H9 (cell line): ENCODE measurements at regions not wholly inside any gene's neighbourhood (a gene's known extent, or its start where the extent isn't known, plus 50 kb on each side); places are given as distances from the start of the nearest gene placed in this dataset.

Experiments
- DNase-seq: peaks from one replicate; pipeline ENCODE4 v3.0.0-alpha.2; 2017
- H2AFZ ChIP-seq: one replicate; pipeline ENCODE4 v1.6.1; 2013; ENCODE audit warnings: mild to moderate bottlenecking, low read length, control low read depth, moderate library complexity
- H2AK5ac ChIP-seq: 2 replicates; pipeline ENCODE4 v1.6.1; 2013; ENCODE audit warnings: low read length, control low read depth, mixed read lengths; ENCODE audit not compliant: insufficient read length
- H2BK120ac ChIP-seq: one replicate; pipeline ENCODE4 v1.6.1; 2013; ENCODE audit warnings: low read depth, mild to moderate bottlenecking, low read length, control low read depth, inconsistent platforms; ENCODE audit not compliant: poor library complexity, severe bottlenecking
- H2BK12ac ChIP-seq: 2 replicates; pipeline ENCODE4 v1.6.1; 2013; ENCODE audit warnings: low read length, control low read depth, mixed read lengths, low read depth; ENCODE audit not compliant: insufficient read length
- H2BK15ac ChIP-seq: 2 replicates; pipeline ENCODE4 v1.6.1; 2013; ENCODE audit warnings: low read depth, low read length, control low read depth
- H2BK20ac ChIP-seq: one replicate; pipeline ENCODE4 v1.6.1; 2013; ENCODE audit warnings: low read depth, mild to moderate bottlenecking, low read length, control low read depth, inconsistent platforms; ENCODE audit not compliant: poor library complexity, severe bottlenecking
- H2BK5ac ChIP-seq: 2 replicates; pipeline ENCODE4 v1.6.1; 2013; ENCODE audit warnings: low read length, control low read depth, mixed read lengths; ENCODE audit not compliant: insufficient read length
- H3K14ac ChIP-seq: 2 replicates; pipeline ENCODE4 v1.6.1; 2013; ENCODE audit warnings: low read length, control low read depth; ENCODE audit not compliant: insufficient read depth
- H3K18ac ChIP-seq: 2 replicates; pipeline ENCODE4 v1.6.1; 2013; ENCODE audit warnings: low read depth, mild to moderate bottlenecking, mixed read lengths, low read length, control low read depth; ENCODE audit not compliant: insufficient read length
- H3K23ac ChIP-seq: 2 replicates; pipeline ENCODE4 v1.6.1; 2013; ENCODE audit warnings: low read length, control low read depth, mixed read lengths, low read depth; ENCODE audit not compliant: insufficient read length
- H3K23me2 ChIP-seq: 2 replicates; pipeline ENCODE4 v1.6.1; 2013; ENCODE audit warnings: low read depth, mild to moderate bottlenecking, mixed read lengths, low read length, control low read depth; ENCODE audit not compliant: insufficient read length, poor library complexity, severe bottlenecking
- H3K27ac ChIP-seq: 2 replicates; pipeline ENCODE4 v1.5.1; 2013; ENCODE audit warnings: low read length, control low read depth, mixed read lengths, low read depth; ENCODE audit not compliant: insufficient read length
- H3K27me3 ChIP-seq: 2 replicates; pipeline ENCODE4 v1.6.1; 2013; ENCODE audit warnings: low read length, control low read depth, inconsistent platforms; ENCODE audit not compliant: insufficient read depth
- H3K4ac ChIP-seq: 2 replicates; pipeline ENCODE4 v1.6.1; 2013; ENCODE audit warnings: low read depth, mild to moderate bottlenecking, control low read depth, inconsistent platforms, low read length, moderate library complexity
- H3K4me1 ChIP-seq: 2 replicates; pipeline ENCODE4 v1.6.1; 2013; ENCODE audit warnings: low read length, control low read depth, inconsistent platforms; ENCODE audit not compliant: insufficient read depth
- H3K4me2 ChIP-seq: 2 replicates; pipeline ENCODE4 v1.6.1; 2013; ENCODE audit warnings: low read length, control low read depth, mixed read lengths; ENCODE audit not compliant: insufficient read length, insufficient read depth
- H3K56ac ChIP-seq: 2 replicates; pipeline ENCODE4 v1.6.1; 2013; ENCODE audit warnings: low read depth, mild to moderate bottlenecking, mixed read lengths, low read length, control low read depth; ENCODE audit not compliant: insufficient read length
- H3K79me1 ChIP-seq: 2 replicates; pipeline ENCODE4 v1.6.1; 2013; ENCODE audit warnings: low read depth, mild to moderate bottlenecking, moderate library complexity, low read length, control low read depth, inconsistent platforms; ENCODE audit not compliant: insufficient read depth, poor library complexity, severe bottlenecking
- H3K79me2 ChIP-seq: 2 replicates; pipeline ENCODE4 v1.6.1; 2013; ENCODE audit warnings: low read length, control low read depth, inconsistent platforms; ENCODE audit not compliant: insufficient read depth
- H3K9ac ChIP-seq: 2 replicates; pipeline ENCODE4 v1.6.1; 2013; ENCODE audit warnings: low read length, control low read depth, mixed read lengths; ENCODE audit not compliant: insufficient read length; ENCODE audit errors: extremely low read depth
- H3K9me3 ChIP-seq: one replicate; pipeline ENCODE4 v1.6.1; 2013; ENCODE audit warnings: low read depth, low read length, inconsistent platforms; ENCODE audit not compliant: control insufficient read depth
- H3T11ph ChIP-seq: one replicate; pipeline ENCODE4 v1.6.1; 2013; ENCODE audit warnings: mild to moderate bottlenecking, low read length, control low read depth, inconsistent platforms
- H4K20me1 ChIP-seq: one replicate; pipeline ENCODE4 v1.6.1; 2013; ENCODE audit not compliant: control insufficient read depth, insufficient read length, insufficient read depth
- H4K5ac ChIP-seq: 2 replicates; pipeline ENCODE4 v1.6.1; 2013; ENCODE audit warnings: low read depth, mild to moderate bottlenecking, mixed read lengths, low read length, control low read depth; ENCODE audit not compliant: insufficient read length
- H4K8ac ChIP-seq: replicated peaks from 2 replicates; pipeline ENCODE4 v1.6.1; 2013; ENCODE audit warnings: low read length, control low read depth, mixed read lengths, low read depth; ENCODE audit not compliant: insufficient read length
- H4K91ac ChIP-seq: 2 replicates; pipeline ENCODE4 v1.6.1; 2013; ENCODE audit warnings: low read depth, mild to moderate bottlenecking, moderate library complexity, mixed read lengths, low read length, control low read depth; ENCODE audit not compliant: insufficient read length
- H3K27ac Mint-ChIP-seq, 3 experiments: 2 replicates in 2 of 3; 3 replicates in 1 of 3; pipeline ENCODE4 v1.8.0; 2020 to 2021; ENCODE audit warnings: mixed read lengths in 3 of 3, mild to moderate bottlenecking in 1 of 3, moderate library complexity in 1 of 3
- H3K27me3 Mint-ChIP-seq: 2 replicates; pipeline ENCODE4 v1.8.0; 2021; ENCODE audit warnings: low read depth, mild to moderate bottlenecking, moderate library complexity, mixed read lengths
- H3K36me3 Mint-ChIP-seq, 3 experiments: 2 replicates in 2 of 3; 3 replicates in 1 of 3; pipeline ENCODE4 v1.8.0; 2020 to 2021; ENCODE audit warnings: low read depth in 3 of 3, mixed read lengths in 3 of 3; ENCODE audit not compliant: insufficient read depth in 1 of 3
- H3K4me1 Mint-ChIP-seq, 2 experiments: 2 replicates each; pipeline ENCODE4 v1.8.0; 2020; ENCODE audit warnings: mixed read lengths in 2 of 2
- H3K4me3 Mint-ChIP-seq, 2 experiments: 2 replicates in 1 of 2; 3 replicates in 1 of 2; pipeline ENCODE4 v1.8.0; 2020 to 2021; ENCODE audit warnings: mild to moderate bottlenecking in 2 of 2, mixed read lengths in 2 of 2, moderate library complexity in 1 of 2
- H3K9me3 Mint-ChIP-seq, 2 experiments: 2 replicates in 1 of 2; 3 replicates in 1 of 2; pipeline ENCODE4 v1.8.0; 2020; ENCODE audit warnings: mild to moderate bottlenecking in 2 of 2, mixed read lengths in 2 of 2, moderate library complexity in 1 of 2
- WGBS: extraction: QIAGEN DNeasy Blood & Tissue Kit; methylation state at CpG from one replicate; pipeline ENCODE4 v1.1.7; 2013; ENCODE audit warnings: missing lambda C conversion rate, low lambda C conversion rate, mixed read lengths; ENCODE audit not compliant: insufficient read length; ENCODE audit errors: extremely low coverage; 5-methylcytosine and 5-hydroxymethylcytosine counted together
- TF ChIP-seq, protein P1 (sequence below): fragments of 200-600 bp; sonication (generic); conservative IDR thresholded peaks from 3 replicates; pipeline ENCODE4 v1.8.0; 2021; ENCODE audit warnings: antibody characterized with exemption, mild to moderate bottlenecking

DNA sequence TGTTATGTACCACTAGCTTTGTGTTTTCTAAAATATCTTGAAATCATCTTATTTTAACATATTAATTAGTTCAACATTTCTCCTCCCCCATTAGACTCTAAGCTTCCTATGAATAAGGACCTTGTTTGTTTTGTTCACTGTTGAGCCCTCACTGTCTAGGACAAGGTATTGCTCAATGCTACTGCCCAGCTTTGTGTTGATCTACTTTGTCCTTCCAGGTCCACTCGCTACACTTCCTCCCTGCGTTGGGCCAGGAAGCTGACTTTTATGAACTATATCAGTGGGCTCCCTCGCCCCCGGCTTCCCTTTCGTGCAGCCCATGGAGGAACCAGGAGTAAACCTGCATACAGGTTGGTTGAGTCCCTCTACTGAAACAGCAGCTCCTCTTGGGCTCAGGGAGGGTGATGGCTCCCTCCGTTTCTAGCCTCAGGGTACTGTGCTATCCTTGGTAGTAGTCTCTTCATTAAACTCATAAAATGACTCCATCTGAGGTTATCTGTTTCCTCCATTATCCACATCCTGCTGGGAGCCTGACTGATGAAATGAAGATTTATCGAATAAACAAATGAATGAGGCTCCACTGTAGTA is 272.5 kb downstream of the CLIC5 start:
- H3T11ph ChIP-seq = no peak overlapping the region
- no peaks in the 10 kb centered on the region for H3K79me2 ChIP-seq
- H2BK120ac ChIP-seq = no peak overlapping the region
- no peaks in the 10 kb centered on the region for H3K79me1 ChIP-seq
- no peak overlapping the region for H3K4me2 ChIP-seq
- H3K9me3 ChIP-seq = no peaks in the 10 kb centered on the region
- Mint-ChIP-seq H3K27ac (no peak overlapping the region), H3K4me1 (no peaks in the 10 kb centered on the region), H3K36me3 (no peaks in the 10 kb centered on the region), H3K9me3 (peaks cover 0 to 8% of the 10 kb centered on the region in 2 experiments; a peak in 1 of 5 replicates), H3K27me3 (no peaks in the 10 kb centered on the region; the same call in 1 of the 2 replicates), H3K4me3 (no peak overlapping the region)
- H2BK20ac ChIP-seq = no peak overlapping the region
- H3K27ac ChIP-seq = no peak overlapping the region
- H2BK12ac ChIP-seq = no peak overlapping the region
- no peak overlapping the region for H4K91ac ChIP-seq
- no peak overlapping the region for H4K8ac ChIP-seq
- H3K4ac ChIP-seq = no peak overlapping the region
- H3K56ac ChIP-seq = no peak overlapping the region
- TF ChIP-seq, protein P1, sequence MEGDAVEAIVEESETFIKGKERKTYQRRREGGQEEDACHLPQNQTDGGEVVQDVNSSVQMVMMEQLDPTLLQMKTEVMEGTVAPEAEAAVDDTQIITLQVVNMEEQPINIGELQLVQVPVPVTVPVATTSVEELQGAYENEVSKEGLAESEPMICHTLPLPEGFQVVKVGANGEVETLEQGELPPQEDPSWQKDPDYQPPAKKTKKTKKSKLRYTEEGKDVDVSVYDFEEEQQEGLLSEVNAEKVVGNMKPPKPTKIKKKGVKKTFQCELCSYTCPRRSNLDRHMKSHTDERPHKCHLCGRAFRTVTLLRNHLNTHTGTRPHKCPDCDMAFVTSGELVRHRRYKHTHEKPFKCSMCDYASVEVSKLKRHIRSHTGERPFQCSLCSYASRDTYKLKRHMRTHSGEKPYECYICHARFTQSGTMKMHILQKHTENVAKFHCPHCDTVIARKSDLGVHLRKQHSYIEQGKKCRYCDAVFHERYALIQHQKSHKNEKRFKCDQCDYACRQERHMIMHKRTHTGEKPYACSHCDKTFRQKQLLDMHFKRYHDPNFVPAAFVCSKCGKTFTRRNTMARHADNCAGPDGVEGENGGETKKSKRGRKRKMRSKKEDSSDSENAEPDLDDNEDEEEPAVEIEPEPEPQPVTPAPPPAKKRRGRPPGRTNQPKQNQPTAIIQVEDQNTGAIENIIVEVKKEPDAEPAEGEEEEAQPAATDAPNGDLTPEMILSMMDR = no peak
- H3K23ac ChIP-seq = no peak overlapping the region
- no CpG with 5 or more reads among the region's 7 CpGs for WGBS
- no peak for DNase-seq
- H3K4me1 ChIP-seq = no peaks in the 10 kb centered on the region
- no peaks in the 10 kb centered on the region for H3K27me3 ChIP-seq
- H4K5ac ChIP-seq = no peak overlapping the region
- H3K23me2 ChIP-seq = no peaks in the 10 kb centered on the region
- H2BK15ac ChIP-seq = no peak overlapping the region
- H2AK5ac ChIP-seq = no peak overlapping the region
- H3K18ac ChIP-seq = no peak overlapping the region
- H3K14ac ChIP-seq = no peak overlapping the region
- H3K9ac ChIP-seq = no peak overlapping the region
- no peaks in the 10 kb centered on the region for H4K20me1 ChIP-seq
- H2AFZ ChIP-seq = no peak overlapping the region
- H2BK5ac ChIP-seq = no peak overlapping the region
